Activated CD8-positive, alpha-beta memory T cell treated with anti-CD3 and anti-CD28 coated beads for 36 hours (primary cell): ENCODE measurements at regions not wholly inside any gene's neighbourhood (a gene's known extent, or its start where the extent isn't known, plus 50 kb on each side); places are given as distances from the start of the nearest gene placed in this dataset.
"Not testable (repeated sequence)": the region's sequence is repeated elsewhere in the genome, so short reads cannot be mapped to it uniquely, and the experiment has no call there.

Experiments
- CTCF ChIA-PET: fragments of 350-600 bp; sonication (Branson Sonifier 250); formaldehyde crosslinking; loops from one replicate; lab custom pipeline; 2021; ENCODE audit warnings: antibody characterized with exemption; lab: Charles Lee
- POLR2A ChIA-PET: fragments of 350-600 bp; sonication (Branson Sonifier 250); formaldehyde crosslinking; loops from one replicate; lab custom pipeline; 2021; ENCODE audit warnings: antibody characterized with exemption; lab: Charles Lee

DNA sequence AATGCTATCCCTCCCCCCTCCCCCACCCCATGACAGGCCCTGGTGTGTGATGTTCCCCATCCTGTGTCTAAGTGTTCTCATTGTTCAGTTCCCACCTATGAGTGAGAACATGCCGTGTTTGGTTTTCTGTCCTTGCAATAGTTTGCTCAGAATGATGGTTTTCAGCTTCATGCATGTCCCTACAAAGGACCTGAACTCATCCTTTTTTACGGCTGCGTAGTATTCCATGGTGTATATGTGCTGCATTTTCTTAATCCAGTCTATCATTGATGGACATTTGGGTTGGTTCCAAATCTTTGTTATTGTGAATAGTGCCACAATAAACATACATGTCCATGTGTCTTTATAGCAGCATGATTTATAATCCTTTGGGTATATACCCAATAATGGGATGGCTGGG is 215.0 kb downstream of the DLEU7 start:
- CTCF ChIA-PET, result not testable (repeated sequence)

GRCh38 chr13:50629497-50629896 is 214.0 kb downstream of the DLEU7 start:
- CTCF ChIA-PET, result no interaction called here
- POLR2A ChIA-PET, result no interaction called here

More for the DNA sequence above, 215.0 kb downstream of the DLEU7 start:
- POLR2A ChIA-PET, result not testable (repeated sequence)

DNA sequence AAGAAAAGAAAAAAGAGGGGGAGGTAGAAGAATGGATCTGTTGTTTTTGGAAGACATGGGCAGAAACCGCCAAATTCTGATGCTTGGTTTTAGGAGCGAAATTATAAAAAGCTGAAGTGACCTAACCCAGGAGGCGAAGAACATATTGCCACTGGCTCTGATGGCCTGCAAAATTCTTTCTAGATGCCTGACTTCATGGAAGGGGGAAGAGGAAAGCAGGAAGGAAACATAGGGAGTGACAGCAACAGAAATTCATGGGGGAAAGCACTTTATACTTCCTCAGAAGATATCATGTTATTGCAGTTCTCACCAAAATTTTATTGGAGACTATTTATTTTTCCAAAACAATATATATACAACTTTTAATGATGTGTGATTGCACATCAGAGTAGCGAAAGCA is 213.5 kb downstream of the DLEU7 start:
- ChIA-PET CTCF (no interaction called here), POLR2A (no interaction called here)

DNA sequence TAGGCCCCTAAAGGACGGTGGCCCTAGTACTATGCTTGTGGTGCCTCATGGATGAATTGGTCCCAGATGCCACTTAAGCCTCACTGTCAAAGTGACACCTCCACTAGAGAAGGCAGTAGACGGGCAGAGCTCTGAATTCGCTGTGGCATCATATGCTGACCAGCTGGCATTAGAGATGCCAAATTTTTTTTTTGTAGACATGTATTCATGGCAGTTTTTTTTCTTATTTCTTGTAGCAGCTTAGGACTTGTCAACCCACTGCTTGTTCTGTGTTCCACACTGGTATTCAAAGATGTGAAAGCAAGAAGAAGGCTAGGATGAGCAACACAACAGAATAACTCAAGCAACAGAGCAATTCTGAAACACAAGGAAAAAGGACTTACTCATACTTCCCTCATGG is 212.5 kb downstream of the DLEU7 start:
- ChIA-PET CTCF (interaction anchor here (0.5 kb wide), 1 partner anchor 127 kb away, joined by 6 read pairs; no protein-coding TSS in a partner anchor), POLR2A (no interaction called here)

DNA sequence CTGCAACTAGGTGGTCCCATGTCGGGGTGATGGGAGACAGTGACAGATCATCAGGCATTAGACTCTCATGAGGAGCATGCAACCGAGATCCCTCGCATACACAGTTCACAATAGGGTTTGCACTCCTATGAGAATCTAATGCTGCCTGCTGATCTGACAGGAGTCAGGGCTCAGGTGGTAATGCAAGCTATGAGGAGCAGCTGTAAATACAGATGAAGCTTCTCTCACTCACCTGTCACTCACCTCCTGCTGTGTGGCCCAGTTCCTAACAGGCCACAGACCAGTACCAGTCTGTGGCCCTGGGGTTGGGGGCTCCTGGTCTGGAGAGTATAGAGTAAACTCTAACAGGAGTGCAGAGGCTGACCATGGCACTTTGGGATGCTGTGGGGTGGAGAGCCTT is 209.2 kb downstream of the DLEU7 start:
- POLR2A ChIA-PET, result no interaction called here
- CTCF ChIA-PET, result no interaction called here

DNA sequence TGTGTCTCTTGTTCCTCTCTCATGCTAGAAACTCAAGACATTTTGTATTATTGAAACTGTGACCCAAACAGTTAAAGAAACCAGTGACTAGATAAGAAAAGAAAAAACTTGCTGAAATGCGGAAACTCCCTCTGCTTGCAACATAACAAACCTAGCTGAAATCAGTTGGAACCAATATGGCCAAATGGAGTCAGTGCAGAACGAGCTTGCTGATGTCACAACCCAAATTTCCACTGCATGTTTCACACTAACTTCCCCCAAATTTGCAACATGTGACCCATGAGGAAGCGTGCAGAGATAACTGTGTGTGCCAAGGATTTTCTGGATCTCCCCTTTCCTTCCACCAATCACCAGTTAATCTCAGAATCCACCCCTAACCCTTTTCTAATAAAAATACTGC is 208.0 kb downstream of the DLEU7 start:
- CTCF ChIA-PET, result no interaction called here
- POLR2A ChIA-PET, result no interaction called here

DNA sequence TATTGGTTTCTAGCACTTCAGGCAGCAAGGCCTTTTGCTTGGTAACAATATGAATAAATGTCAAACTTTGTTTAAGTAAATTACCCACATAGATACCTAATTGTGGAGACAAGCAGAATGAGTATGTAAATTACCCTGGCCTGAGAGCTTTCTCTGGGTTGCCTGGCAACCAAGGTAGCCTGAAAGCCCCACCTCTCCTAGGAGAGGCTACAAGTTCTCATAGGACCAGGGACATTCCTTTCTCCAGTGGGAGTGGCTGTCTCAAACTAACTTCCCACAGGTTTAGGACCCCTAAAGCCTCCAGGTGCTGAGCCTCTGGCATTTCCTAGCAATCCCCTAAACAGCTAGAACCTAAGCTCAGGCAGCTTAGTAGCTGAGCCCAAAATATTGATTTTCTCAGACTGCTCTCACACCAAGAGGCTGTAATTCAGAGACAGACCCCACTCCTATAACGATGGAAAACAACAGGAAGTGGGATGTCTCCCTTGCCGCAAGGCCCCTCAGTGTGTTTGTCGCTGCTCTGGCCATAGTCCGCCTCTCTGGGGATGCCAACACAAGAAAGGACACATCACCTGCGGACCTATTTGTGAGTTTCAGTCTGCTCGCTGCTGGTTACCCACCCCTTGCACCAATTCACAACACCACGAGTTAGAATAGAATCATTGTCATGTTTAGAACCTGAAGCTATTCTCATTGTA is 207.3 kb downstream of the DLEU7 start:
- POLR2A ChIA-PET, result no interaction called here
- CTCF ChIA-PET, result no interaction called here

DNA sequence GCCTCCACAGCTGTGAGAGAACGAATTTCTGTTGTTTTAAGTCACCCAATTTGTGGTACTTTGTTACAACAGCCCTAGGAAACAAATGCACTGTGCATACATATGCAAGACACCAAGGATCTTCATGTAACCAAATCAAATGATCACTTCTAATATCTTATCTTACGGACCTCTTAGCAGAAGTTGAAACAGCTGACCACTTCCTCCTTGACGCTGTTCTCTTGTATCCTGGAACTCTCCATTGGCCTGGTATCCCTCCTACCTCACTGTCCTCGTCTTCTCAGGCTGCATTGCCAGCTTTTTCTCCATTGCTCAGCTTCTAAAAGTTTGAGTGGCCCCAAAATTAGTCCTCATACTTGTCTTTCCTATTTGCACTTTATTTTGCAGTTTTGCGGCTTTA is 200.4 kb downstream of the DLEU7 start:
- CTCF ChIA-PET, result no interaction called here

DNA sequence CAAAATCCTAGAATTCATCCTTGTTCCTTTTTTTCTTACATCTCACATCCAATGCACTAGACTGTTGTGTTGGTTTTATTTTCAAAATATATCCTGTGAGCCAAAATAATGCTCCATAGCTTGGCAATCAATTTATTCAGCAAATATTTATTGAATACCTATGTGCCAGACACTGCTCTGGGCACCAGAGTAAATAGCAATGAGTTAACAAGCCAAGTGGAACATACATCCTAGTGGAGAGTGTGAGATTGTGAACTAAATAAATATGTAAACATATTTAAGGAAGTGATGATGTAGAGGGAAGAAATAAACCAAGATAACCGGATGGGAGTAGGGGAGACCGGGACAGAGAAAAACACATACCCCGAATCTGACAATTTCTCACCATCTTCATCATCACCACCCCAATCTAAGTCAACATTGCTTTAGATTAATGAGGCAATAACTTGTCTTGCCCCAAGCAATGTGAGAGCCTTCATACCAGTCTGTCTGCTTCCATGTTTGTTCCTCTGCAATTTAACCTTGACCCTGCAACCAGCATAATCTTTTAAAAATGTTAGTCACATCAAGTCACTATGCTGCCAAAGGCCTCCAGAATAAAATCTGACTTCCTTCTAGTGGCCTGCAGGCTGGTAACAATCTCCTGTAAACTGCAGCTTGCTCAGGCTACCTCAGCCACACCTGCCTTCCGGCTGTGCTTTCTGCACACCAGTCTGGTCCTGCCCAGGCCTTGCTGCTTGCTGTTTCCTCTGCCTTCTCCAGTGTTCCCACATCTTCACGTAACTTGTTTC is 199.2 kb downstream of the DLEU7 start:
- CTCF ChIA-PET, result no interaction called here
- POLR2A ChIA-PET, result no interaction called here

More for the DNA sequence above, 200.4 kb downstream of the DLEU7 start:
- POLR2A ChIA-PET, result no interaction called here

DNA sequence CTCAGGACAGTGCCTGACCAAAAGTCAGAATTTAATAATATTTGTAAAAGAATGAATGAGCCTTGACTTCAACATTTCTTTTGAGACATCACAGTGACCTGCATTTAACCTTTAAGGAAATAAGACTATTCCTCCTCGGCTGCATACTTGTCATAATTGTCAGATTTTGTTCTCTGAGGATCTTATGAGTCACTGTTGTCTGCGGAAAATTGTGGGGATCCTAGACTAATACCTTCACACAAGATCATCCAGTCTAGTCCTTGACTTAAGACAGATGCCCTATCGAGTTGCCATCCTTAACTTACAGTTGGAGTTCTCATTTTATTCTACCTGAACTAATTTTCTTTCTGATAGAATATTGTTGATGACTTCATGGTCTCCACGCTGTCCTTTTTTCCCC is 198.4 kb downstream of the DLEU7 start:
- ChIA-PET CTCF (no interaction called here), POLR2A (no interaction called here)

DNA sequence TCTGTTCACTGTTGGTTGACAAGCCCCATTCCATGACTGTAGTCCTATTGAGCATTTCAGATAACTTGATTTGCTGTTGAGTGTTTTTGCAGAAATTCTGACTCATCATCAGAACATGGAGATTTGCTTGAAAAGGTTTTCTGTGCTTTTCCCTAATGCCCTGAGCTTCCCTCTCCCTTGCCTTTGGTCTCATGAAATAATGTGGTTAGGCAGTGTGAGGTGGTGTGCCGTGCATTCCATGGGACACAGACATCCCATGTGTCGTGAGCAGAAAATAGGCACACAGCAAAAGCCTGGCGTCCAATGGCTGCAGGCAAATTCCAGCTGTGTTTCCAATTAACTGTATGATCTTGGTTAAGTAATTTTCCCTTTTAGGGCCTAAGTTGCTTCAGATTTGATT is 197.4 kb downstream of the DLEU7 start:
- ChIA-PET CTCF (no interaction called here), POLR2A (interaction anchor here (0.7 kb wide), 1 partner anchor 92 kb away, joined by 4 read pairs; no protein-coding TSS in a partner anchor)

GRCh38 chr13:50649211-50649610 is 194.3 kb downstream of the DLEU7 start:
- CTCF ChIA-PET, result no interaction called here
- POLR2A ChIA-PET, result no interaction called here

DNA sequence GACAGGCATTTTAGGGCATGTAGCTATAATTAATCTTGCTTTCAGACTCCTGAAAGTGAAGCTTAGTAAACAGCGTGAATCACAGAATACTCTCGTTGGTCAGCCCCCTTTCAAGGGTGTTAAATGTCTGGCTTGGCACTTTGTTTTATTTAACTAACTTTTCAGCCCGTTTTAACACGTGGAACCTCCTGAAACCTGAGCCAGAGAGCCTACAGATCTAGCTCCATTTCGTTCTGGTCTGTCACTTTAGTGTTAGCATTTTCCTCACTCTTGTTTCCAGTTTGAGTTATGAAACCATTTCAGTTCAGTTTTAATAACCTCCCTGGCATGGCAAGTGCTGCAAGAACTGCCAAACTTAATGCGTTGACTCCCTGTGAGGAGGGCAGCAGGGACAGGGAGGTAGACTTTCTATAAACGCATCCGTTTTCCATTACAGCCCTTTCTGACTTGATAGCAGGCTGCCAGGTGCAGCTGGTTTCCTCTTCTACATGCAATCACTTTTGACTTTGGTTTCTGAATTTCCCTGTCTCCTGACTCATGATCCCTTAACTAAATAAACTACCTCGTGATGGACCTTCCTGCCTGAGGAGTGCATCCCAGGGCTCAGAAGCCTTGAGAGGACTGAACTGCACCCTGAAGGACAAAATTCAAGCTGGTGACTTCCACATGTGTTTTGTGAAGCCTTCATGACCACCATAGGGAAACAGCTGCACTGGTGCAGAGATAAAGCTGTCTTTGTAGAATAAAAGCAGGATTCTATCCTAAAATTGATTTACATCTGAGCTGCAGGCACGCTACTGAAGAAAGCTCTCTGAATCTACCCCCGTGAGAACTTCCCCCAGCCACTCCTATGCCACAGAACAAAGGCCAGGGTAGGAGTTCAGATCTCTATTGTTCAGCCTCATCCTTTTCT is 192.6 kb downstream of the DLEU7 start:
- POLR2A ChIA-PET, result no interaction called here
- CTCF ChIA-PET, result no interaction called here

- ChIA-PET POLR2A (no interaction called here), CTCF (no interaction called here)
These were observed 191.6 kb downstream of the DLEU7 start for GRCh38 chr13:50651922-50652321.

DNA sequence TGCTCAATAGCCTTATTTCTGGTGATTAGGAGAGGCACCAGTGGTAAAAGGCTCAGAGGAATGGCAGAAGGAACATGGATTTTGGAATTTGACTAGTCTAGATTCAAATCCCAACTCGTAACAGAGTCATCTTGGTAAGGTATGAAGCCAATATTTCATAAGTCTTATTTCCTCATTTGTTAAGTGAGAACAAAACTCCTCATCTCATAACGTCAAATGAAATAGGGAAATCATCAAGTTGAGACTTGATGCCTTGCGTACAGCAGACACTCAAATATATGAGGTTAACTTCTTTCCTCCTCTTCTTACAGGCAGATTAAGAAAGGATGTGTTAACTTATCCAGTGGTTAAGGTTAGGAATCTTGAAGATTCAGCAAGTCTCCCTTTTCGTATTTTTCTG is 189.2 kb downstream of the DLEU7 start:
- POLR2A ChIA-PET, result no interaction called here
- CTCF ChIA-PET, result no interaction called here

DNA sequence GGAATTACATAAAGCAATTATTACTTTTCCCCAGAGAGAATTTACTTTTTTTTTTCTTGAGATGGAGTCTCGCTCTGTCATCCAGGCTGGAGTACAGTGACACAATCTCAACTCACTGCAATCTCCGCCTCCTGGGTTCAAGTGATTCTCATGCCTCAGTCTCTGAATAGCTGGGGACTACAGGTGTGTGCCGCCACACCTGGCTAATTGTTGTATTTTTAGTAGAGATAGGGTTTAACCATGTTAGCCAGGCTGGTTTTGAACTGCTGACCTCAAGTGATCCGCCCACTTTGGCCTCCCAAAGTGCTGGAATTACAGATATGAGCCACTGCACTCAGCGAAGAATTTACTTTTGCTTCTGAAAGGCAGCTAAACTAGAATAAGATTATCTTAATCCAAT is 181.6 kb downstream of the DLEU7 start:
- CTCF ChIA-PET, POLR2A ChIA-PET: not testable (repeated sequence)

DNA sequence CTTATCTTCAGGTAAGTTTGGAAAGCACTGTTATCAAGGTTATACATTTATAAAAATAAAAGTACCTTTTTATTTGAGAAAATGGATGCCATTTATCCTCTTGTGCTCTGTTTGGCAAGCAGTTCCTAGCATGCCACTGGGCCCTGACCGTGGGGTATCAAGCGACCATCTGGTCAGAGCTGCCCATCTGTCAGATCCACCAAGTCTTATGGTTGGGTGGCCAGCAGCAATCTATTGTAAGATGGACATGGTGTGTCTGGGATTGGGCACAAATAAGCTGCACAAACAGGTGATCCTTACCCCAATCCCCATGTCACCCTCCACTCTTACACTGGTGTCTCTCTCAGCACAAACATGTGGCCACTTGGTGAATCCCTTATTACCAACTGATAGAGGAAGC is 178.5 kb downstream of the DLEU7 start:
- ChIA-PET CTCF (no interaction called here), POLR2A (no interaction called here)

- CTCF ChIA-PET, result no interaction called here
- POLR2A ChIA-PET, result no interaction called here
These were observed 175.4 kb downstream of the DLEU7 start for GRCh38 chr13:50668049-50668448.

DNA sequence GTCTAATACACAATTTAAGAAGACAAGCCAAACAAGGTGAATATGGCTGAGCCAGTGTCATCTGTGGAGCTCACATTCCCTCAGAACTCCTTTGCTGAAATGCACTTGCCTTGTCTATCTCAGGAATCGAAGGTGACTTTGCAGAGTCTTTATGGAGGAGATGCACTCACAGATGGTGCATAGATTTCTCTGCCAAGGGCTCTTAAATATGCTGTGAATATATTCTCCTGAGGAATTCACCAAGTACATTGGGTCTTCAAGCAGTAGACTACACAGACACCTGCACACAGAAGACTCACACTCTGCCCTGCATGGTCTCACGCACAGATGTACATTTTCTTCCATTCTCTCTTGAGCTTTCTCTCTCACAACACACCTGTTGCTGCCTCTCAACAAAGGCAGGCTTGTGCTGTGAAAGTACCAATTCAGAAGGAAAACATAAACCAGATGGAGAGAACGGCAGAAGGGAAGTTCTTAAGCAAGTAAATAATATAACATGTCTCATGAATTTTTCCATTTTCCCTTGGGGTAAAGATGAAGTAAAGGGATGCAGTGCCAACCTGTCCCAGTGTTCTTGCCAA is 174.7 kb downstream of the DLEU7 start:
- CTCF ChIA-PET, result no interaction called here
- POLR2A ChIA-PET, result no interaction called here

GRCh38 chr13:50670272-50670671 is 173.2 kb downstream of the DLEU7 start:
- POLR2A ChIA-PET, result no interaction called here
- CTCF ChIA-PET, result no interaction called here
